ENCODE measurements at regions not wholly inside any gene's neighbourhood (a gene's known extent, or its start where the extent isn't known, plus 50 kb on each side); places are given as distances from the start of the nearest gene placed in this dataset.

DNA sequence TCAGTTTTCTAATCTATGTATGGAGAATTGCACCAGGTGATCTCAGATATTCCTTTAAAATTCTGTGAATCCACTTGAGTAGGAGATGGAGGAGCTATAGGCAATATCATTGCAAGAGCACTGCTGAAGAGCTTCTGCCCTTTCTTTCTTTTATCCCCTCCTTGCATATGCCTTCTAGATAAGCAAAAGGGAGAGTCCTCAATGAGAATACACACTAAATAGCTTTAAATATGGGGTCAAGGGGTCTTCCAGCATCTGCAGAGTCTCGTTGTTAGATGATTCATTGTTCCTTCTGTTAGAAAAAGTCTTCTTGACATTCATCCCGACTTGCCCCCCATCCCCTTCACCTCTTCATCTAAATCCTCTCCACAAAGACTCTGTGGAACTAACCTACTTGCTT is 156.1 kb downstream of the PIK3R1 start:
- H3K27me3 ChIP-seq (ENCODE audit: insufficient read depth), result peaks cover 6% of the 10 kb centered on the region; the same call in 1 of the 2 replicates
- ChIA-PET POLR2A (no interaction called here), CTCF (interaction anchor here (1.5 kb wide), 1 partner anchor 21 kb away, joined by 3 read pairs; no protein-coding TSS in a partner anchor)
- H3K36me3 ChIP-seq (replicated peaks in 1 of 2; ENCODE audit: control insufficient read depth in 1 of 2, insufficient read depth in 2 of 2, low read length in 1 of 2), result no peaks in the 10 kb centered on the region
- H3K79me2 ChIP-seq (ENCODE audit: insufficient read depth), result no peaks in the 10 kb centered on the region
- H3K4me2 ChIP-seq, result no peak overlapping the region
- no peaks in the 10 kb centered on the region for H3K9me3 ChIP-seq
- no peaks in the 10 kb centered on the region for H4K20me1 ChIP-seq (ENCODE audit: insufficient read depth)
- TF ChIP-seq EP300 (IDR thresholded peaks at IDR 0.05; ENCODE audit: borderline replicate concordance in 1 of 2, low read depth in 1 of 2, low read length in 1 of 2) (no peak), TCF12 (IDR thresholded peaks at IDR 0.05) (no peak), MEF2A (IDR thresholded peaks at IDR 0.05; ENCODE audit: borderline replicate concordance, low read depth) (no peak), JUND (IDR thresholded peaks at IDR 0.05) (no peak), CHD2 (IDR thresholded peaks at IDR 0.05; ENCODE audit: low read length, partially characterized antibody) (no peak)
- TF ChIP-seq, protein P1, sequence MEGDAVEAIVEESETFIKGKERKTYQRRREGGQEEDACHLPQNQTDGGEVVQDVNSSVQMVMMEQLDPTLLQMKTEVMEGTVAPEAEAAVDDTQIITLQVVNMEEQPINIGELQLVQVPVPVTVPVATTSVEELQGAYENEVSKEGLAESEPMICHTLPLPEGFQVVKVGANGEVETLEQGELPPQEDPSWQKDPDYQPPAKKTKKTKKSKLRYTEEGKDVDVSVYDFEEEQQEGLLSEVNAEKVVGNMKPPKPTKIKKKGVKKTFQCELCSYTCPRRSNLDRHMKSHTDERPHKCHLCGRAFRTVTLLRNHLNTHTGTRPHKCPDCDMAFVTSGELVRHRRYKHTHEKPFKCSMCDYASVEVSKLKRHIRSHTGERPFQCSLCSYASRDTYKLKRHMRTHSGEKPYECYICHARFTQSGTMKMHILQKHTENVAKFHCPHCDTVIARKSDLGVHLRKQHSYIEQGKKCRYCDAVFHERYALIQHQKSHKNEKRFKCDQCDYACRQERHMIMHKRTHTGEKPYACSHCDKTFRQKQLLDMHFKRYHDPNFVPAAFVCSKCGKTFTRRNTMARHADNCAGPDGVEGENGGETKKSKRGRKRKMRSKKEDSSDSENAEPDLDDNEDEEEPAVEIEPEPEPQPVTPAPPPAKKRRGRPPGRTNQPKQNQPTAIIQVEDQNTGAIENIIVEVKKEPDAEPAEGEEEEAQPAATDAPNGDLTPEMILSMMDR (IDR thresholded peaks at IDR 0.05), result no peak
- TF ChIP-seq, protein P2, sequence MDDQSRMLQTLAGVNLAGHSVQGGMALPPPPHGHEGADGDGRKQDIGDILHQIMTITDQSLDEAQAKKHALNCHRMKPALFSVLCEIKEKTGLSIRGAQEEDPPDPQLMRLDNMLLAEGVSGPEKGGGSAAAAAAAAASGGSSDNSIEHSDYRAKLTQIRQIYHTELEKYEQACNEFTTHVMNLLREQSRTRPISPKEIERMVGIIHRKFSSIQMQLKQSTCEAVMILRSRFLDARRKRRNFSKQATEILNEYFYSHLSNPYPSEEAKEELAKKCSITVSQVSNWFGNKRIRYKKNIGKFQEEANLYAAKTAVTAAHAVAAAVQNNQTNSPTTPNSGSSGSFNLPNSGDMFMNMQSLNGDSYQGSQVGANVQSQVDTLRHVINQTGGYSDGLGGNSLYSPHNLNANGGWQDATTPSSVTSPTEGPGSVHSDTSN (IDR thresholded peaks at IDR 0.05), result no peak
- TF ChIP-seq, protein P3, sequence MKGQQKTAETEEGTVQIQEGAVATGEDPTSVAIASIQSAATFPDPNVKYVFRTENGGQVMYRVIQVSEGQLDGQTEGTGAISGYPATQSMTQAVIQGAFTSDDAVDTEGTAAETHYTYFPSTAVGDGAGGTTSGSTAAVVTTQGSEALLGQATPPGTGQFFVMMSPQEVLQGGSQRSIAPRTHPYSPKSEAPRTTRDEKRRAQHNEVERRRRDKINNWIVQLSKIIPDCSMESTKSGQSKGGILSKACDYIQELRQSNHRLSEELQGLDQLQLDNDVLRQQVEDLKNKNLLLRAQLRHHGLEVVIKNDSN (IDR thresholded peaks at IDR 0.05; ENCODE audit: borderline replicate concordance, low read depth), result no peak
- no peaks in the 10 kb centered on the region for H3F3A ChIP-seq (replicated peaks; ENCODE audit: insufficient read depth)
- H3K4me1 ChIP-seq (ENCODE audit: control insufficient read depth in 1 of 2, insufficient read depth in 2 of 2, low read depth in 1 of 2, low read length in 1 of 2), result peaks cover 0 to 3% of the 10 kb centered on the region in 2 experiments; a peak in 1 of 4 replicates
- no peak overlapping the region for H3K9ac ChIP-seq
- WGBS (ENCODE audit: low lambda C conversion rate), result 5% methylated on average over 2 of the region's 2 CpGs
- no peak overlapping the region for H3K4me3 ChIP-seq (ENCODE audit: low read depth in 2 of 2, low read length in 1 of 2)
- DNase-seq, result no peak
- no peak overlapping the region for H3K27ac ChIP-seq (ENCODE audit: low read depth in 2 of 2, low read length in 1 of 2)
- no peaks in the 10 kb centered on the region for H3K9me2 ChIP-seq
- H2AFZ ChIP-seq (ENCODE audit: low read depth), result no peak overlapping the region

DNA sequence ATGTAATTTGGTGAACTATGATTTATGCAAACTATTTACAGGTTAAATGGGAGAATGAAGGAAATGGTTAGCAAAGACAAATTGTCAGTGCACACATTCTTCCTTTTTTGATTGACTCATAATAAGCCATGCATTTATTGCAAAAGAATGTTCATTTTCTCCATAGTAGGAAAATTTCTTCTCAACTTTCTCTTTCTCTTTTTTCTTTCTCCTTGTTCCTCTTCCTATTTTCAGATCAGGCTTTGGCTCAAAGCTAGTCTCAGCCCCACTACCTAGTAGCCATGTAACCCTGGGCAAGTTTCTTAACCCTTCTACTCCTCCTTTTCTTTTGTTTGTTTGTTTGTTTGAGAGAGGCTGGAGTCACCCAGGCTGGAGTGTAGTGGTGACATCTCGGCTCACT is 156.6 kb downstream of the PIK3R1 start:
- ChIA-PET CTCF (no interaction called here), POLR2A (no interaction called here)

More for the DNA sequence above, 156.6 kb downstream of the PIK3R1 start:
- H3K4me3 ChIP-seq (ENCODE audit: low read depth in 2 of 2, low read length in 1 of 2), result no peak overlapping the region
- peaks cover 6% of the 10 kb centered on the region; the same call in 1 of the 2 replicates for H3K27me3 ChIP-seq (ENCODE audit: insufficient read depth)
- DNase-seq, result no peak
- peaks cover 0 to 3% of the 10 kb centered on the region in 2 experiments; a peak in 1 of 4 replicates for H3K4me1 ChIP-seq (ENCODE audit: control insufficient read depth in 1 of 2, insufficient read depth in 2 of 2, low read depth in 1 of 2, low read length in 1 of 2)
- H2AFZ ChIP-seq (ENCODE audit: low read depth), result no peak overlapping the region
- 33% methylated on average over 1 of the region's 1 CpG for WGBS (ENCODE audit: low lambda C conversion rate)
- no peak overlapping the region for H3K9ac ChIP-seq
- H4K20me1 ChIP-seq (ENCODE audit: insufficient read depth), result no peaks in the 10 kb centered on the region
- H3K79me2 ChIP-seq (ENCODE audit: insufficient read depth), result no peaks in the 10 kb centered on the region
- no peak for TF ChIP-seq TAF1 (IDR thresholded peaks at IDR 0.05; ENCODE audit: borderline replicate concordance, low read depth, low read length)
- TF ChIP-seq, protein P4, sequence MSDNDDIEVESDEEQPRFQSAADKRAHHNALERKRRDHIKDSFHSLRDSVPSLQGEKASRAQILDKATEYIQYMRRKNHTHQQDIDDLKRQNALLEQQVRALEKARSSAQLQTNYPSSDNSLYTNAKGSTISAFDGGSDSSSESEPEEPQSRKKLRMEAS (IDR thresholded peaks at IDR 0.05; ENCODE audit: low read depth), result no peak
- TF ChIP-seq MEF2A (IDR thresholded peaks at IDR 0.05; ENCODE audit: borderline replicate concordance, low read depth), result no peak
- TF ChIP-seq YY1 (IDR thresholded peaks at IDR 0.05; ENCODE audit: low read depth), result no peak
- TF ChIP-seq, protein P5, sequence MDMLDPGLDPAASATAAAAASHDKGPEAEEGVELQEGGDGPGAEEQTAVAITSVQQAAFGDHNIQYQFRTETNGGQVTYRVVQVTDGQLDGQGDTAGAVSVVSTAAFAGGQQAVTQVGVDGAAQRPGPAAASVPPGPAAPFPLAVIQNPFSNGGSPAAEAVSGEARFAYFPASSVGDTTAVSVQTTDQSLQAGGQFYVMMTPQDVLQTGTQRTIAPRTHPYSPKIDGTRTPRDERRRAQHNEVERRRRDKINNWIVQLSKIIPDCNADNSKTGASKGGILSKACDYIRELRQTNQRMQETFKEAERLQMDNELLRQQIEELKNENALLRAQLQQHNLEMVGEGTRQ (IDR thresholded peaks at IDR 0.05; ENCODE audit: borderline replicate concordance, low read depth, low read length), result no peak
- no peak for TF ChIP-seq FOXM1 (IDR thresholded peaks at IDR 0.05; ENCODE audit: low read depth)
- TF ChIP-seq ELF1 (IDR thresholded peaks at IDR 0.05), result no peak
- TF ChIP-seq, protein P2 (IDR thresholded peaks at IDR 0.05), result no peak
- no peak for TF ChIP-seq RFX5 (IDR thresholded peaks at IDR 0.05; ENCODE audit: low read length)
- no peak for TF ChIP-seq RAD21 (IDR thresholded peaks at IDR 0.05; ENCODE audit: low read length)
- no peak overlapping the region for H3K4me2 ChIP-seq
- H3K36me3 ChIP-seq (replicated peaks in 1 of 2; ENCODE audit: control insufficient read depth in 1 of 2, insufficient read depth in 2 of 2, low read length in 1 of 2), result no peaks in the 10 kb centered on the region
- no peaks in the 10 kb centered on the region for H3K9me3 ChIP-seq
- no peaks in the 10 kb centered on the region for H3K9me2 ChIP-seq
- no peaks in the 10 kb centered on the region for H3F3A ChIP-seq (replicated peaks; ENCODE audit: insufficient read depth)
- H3K27ac ChIP-seq (ENCODE audit: low read depth in 2 of 2, low read length in 1 of 2), result no peak overlapping the region
